ENCODE measurements at regions not wholly inside any gene's neighbourhood (a gene's known extent, or its start where the extent isn't known, plus 50 kb on each side); places are given as distances from the start of the nearest gene placed in this dataset.

DNA sequence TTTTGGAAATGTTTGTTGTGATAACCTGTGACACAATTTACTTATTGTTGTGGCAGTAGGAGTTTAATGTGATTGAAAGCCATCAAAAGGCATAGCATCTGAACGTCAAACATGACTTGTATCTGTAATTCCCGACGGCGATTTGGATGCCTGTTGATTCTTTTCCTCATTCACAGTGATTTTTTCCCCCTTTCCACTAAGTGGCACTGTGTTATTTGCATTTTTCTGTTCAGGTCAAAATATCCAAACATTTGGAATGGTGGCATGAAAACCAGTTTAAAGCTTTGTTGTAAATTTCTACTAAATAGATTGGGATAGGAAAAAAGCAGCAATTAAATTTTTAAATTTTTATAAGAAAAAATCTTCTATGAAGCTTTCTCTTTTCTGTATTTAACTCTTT lies 259.9 kb upstream of the KCNH8 start:
- no peaks in the 10 kb centered on the region for H3K4me1 ChIP-seq (ENCODE audit: insufficient read depth, low read length, poor library complexity, severe bottlenecking)
- no peak overlapping the region for H3K4me3 ChIP-seq (ENCODE audit: low read depth, low read length, poor library complexity, severe bottlenecking)
- no peaks in the 10 kb centered on the region for H3K36me3 ChIP-seq (ENCODE audit: insufficient read depth, low read length, poor library complexity, severe bottlenecking)
- TF ChIP-seq EZH2 (IDR thresholded peaks at IDR 0.05; ENCODE audit: borderline replicate concordance, low read depth, low read length, poor library complexity, severe bottlenecking) = no peak
- TF ChIP-seq, protein P1, sequence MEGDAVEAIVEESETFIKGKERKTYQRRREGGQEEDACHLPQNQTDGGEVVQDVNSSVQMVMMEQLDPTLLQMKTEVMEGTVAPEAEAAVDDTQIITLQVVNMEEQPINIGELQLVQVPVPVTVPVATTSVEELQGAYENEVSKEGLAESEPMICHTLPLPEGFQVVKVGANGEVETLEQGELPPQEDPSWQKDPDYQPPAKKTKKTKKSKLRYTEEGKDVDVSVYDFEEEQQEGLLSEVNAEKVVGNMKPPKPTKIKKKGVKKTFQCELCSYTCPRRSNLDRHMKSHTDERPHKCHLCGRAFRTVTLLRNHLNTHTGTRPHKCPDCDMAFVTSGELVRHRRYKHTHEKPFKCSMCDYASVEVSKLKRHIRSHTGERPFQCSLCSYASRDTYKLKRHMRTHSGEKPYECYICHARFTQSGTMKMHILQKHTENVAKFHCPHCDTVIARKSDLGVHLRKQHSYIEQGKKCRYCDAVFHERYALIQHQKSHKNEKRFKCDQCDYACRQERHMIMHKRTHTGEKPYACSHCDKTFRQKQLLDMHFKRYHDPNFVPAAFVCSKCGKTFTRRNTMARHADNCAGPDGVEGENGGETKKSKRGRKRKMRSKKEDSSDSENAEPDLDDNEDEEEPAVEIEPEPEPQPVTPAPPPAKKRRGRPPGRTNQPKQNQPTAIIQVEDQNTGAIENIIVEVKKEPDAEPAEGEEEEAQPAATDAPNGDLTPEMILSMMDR (conservative IDR thresholded peaks at IDR 0.05; ENCODE audit: low read depth, low read length) = no peak
- H3K27ac ChIP-seq (ENCODE audit: low read depth, low read length, poor library complexity, severe bottlenecking) = no peak overlapping the region
- no peaks in the 10 kb centered on the region for H3K27me3 ChIP-seq (replicated peaks; ENCODE audit: insufficient read depth, low read depth, low read length, poor library complexity)
- CTCF ChIA-PET = no interaction called here
- no TSS peak for BruUV-seq (replicated peaks)
- POLR2A ChIA-PET (ENCODE audit: low non-redundant PET) = no interaction called here
- no peak for DNase-seq (ENCODE audit: low spot score)
- intact Hi-C loops (cut with micrococcal nuclease; ENCODE audit: unreplicated experiment) = no loop called here
- H3K9me3 ChIP-seq (ENCODE audit: low read depth, low read length, poor library complexity, severe bottlenecking) = no peaks in the 10 kb centered on the region

DNA sequence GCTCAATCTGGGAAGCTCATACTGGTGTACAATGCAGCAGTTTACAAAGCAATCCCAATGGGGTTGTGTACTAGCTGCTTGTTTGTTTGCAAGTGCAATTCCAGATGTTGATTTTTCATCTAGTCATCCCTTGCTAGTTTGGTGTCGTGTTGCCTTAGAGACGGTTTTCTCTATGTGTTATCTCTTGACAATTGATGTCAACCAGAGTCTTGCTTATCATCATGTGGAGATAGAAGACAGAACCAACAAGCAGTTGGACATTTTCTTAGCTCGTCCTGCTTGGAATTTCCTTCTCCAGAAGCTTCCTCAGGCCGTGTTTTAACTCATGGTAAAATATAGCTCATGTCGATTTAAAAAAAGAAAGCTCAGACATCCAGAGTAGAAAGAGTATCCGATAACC lies 262.0 kb upstream of the KCNH8 start:
- BruUV-seq (replicated peaks) = no TSS peak

DNA sequence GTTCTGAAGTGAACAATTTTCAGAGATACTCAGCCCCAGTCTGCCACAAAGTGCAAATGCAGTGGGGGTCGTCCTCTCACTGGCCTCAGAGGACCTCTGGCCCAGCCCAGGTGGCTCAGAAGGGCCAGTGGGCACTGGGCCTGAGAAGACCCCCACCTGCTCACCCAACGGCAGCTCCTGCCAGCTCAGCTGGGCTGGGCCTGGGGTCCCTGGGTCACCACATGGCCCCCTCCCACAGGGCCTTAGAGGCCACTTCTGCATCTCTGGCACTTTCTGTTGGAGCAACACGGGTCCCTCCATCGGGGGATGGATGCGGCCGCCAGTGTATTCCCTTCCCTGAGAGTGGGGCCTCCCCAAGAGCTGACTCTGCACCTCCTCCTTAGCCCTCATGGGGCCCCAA lies 262.7 kb upstream of the KCNH8 start:
- no TSS peak for BruUV-seq (replicated peaks)
- Histone ChIP-seq H3K9me3 (ENCODE audit: low read depth, low read length, poor library complexity, severe bottlenecking) (no peaks in the 10 kb centered on the region), H3K36me3 (ENCODE audit: insufficient read depth, low read length, poor library complexity, severe bottlenecking) (no peaks in the 10 kb centered on the region), H3K4me3 (ENCODE audit: low read depth, low read length, poor library complexity, severe bottlenecking) (no peak overlapping the region), H3K27me3 (replicated peaks; ENCODE audit: insufficient read depth, low read depth, low read length, poor library complexity) (no peaks in the 10 kb centered on the region), H3K27ac (ENCODE audit: low read depth, low read length, poor library complexity, severe bottlenecking) (no peak overlapping the region), H3K4me1 (ENCODE audit: insufficient read depth, low read length, poor library complexity, severe bottlenecking) (no peaks in the 10 kb centered on the region)
- POLR2A ChIA-PET (ENCODE audit: low non-redundant PET) = no interaction called here
- TF ChIP-seq, protein P1 (conservative IDR thresholded peaks at IDR 0.05; ENCODE audit: low read depth, low read length) = no peak
- no peak for DNase-seq (ENCODE audit: low spot score)
- intact Hi-C loops (cut with micrococcal nuclease; ENCODE audit: unreplicated experiment) = no loop called here
- CTCF ChIA-PET = no interaction called here

More for the DNA sequence above, 262.0 kb upstream of the KCNH8 start:
- no peaks in the 10 kb centered on the region for H3K27me3 ChIP-seq (replicated peaks; ENCODE audit: insufficient read depth, low read depth, low read length, poor library complexity)
- no peaks in the 10 kb centered on the region for H3K9me3 ChIP-seq (ENCODE audit: low read depth, low read length, poor library complexity, severe bottlenecking)
- TF ChIP-seq, protein P1 (conservative IDR thresholded peaks at IDR 0.05; ENCODE audit: low read depth, low read length) = no peak
- no peak for TF ChIP-seq EZH2 (IDR thresholded peaks at IDR 0.05; ENCODE audit: borderline replicate concordance, low read depth, low read length, poor library complexity, severe bottlenecking)
- H3K4me3 ChIP-seq (ENCODE audit: low read depth, low read length, poor library complexity, severe bottlenecking) = no peak overlapping the region
- DNase-seq (ENCODE audit: low spot score) = no peak
- H3K27ac ChIP-seq (ENCODE audit: low read depth, low read length, poor library complexity, severe bottlenecking) = no peak overlapping the region
- CTCF ChIA-PET = no interaction called here
- no peaks in the 10 kb centered on the region for H3K36me3 ChIP-seq (ENCODE audit: insufficient read depth, low read length, poor library complexity, severe bottlenecking)
- POLR2A ChIA-PET (ENCODE audit: low non-redundant PET) = no interaction called here
- intact Hi-C loops (cut with micrococcal nuclease; ENCODE audit: unreplicated experiment) = no loop called here
- H3K4me1 ChIP-seq (ENCODE audit: insufficient read depth, low read length, poor library complexity, severe bottlenecking) = no peaks in the 10 kb centered on the region
